H9 (cell line): ENCODE measurements at regions not wholly inside any gene's neighbourhood (a gene's known extent, or its start where the extent isn't known, plus 50 kb on each side); places are given as distances from the start of the nearest gene placed in this dataset.
A peak's percentile ranks its signal among the peaks of the same experiment; 100 is the strongest.

Experiments
- DNase-seq: peaks from one replicate; pipeline ENCODE4 v3.0.0-alpha.2; 2017
- H2AFZ ChIP-seq: one replicate; pipeline ENCODE4 v1.6.1; 2013; ENCODE audit warnings: mild to moderate bottlenecking, low read length, control low read depth, moderate library complexity
- H2AK5ac ChIP-seq: 2 replicates; pipeline ENCODE4 v1.6.1; 2013; ENCODE audit warnings: low read length, control low read depth, mixed read lengths; ENCODE audit not compliant: insufficient read length
- H2BK120ac ChIP-seq: one replicate; pipeline ENCODE4 v1.6.1; 2013; ENCODE audit warnings: low read depth, mild to moderate bottlenecking, low read length, control low read depth, inconsistent platforms; ENCODE audit not compliant: poor library complexity, severe bottlenecking
- H2BK12ac ChIP-seq: 2 replicates; pipeline ENCODE4 v1.6.1; 2013; ENCODE audit warnings: low read length, control low read depth, mixed read lengths, low read depth; ENCODE audit not compliant: insufficient read length
- H2BK15ac ChIP-seq: 2 replicates; pipeline ENCODE4 v1.6.1; 2013; ENCODE audit warnings: low read depth, low read length, control low read depth
- H2BK20ac ChIP-seq: one replicate; pipeline ENCODE4 v1.6.1; 2013; ENCODE audit warnings: low read depth, mild to moderate bottlenecking, low read length, control low read depth, inconsistent platforms; ENCODE audit not compliant: poor library complexity, severe bottlenecking
- H2BK5ac ChIP-seq: 2 replicates; pipeline ENCODE4 v1.6.1; 2013; ENCODE audit warnings: low read length, control low read depth, mixed read lengths; ENCODE audit not compliant: insufficient read length
- H3K14ac ChIP-seq: 2 replicates; pipeline ENCODE4 v1.6.1; 2013; ENCODE audit warnings: low read length, control low read depth; ENCODE audit not compliant: insufficient read depth
- H3K18ac ChIP-seq: 2 replicates; pipeline ENCODE4 v1.6.1; 2013; ENCODE audit warnings: low read depth, mild to moderate bottlenecking, mixed read lengths, low read length, control low read depth; ENCODE audit not compliant: insufficient read length
- H3K23ac ChIP-seq: 2 replicates; pipeline ENCODE4 v1.6.1; 2013; ENCODE audit warnings: low read length, control low read depth, mixed read lengths, low read depth; ENCODE audit not compliant: insufficient read length
- H3K23me2 ChIP-seq: 2 replicates; pipeline ENCODE4 v1.6.1; 2013; ENCODE audit warnings: low read depth, mild to moderate bottlenecking, mixed read lengths, low read length, control low read depth; ENCODE audit not compliant: insufficient read length, poor library complexity, severe bottlenecking
- H3K27ac ChIP-seq: 2 replicates; pipeline ENCODE4 v1.5.1; 2013; ENCODE audit warnings: low read length, control low read depth, mixed read lengths, low read depth; ENCODE audit not compliant: insufficient read length
- H3K27me3 ChIP-seq: 2 replicates; pipeline ENCODE4 v1.6.1; 2013; ENCODE audit warnings: low read length, control low read depth, inconsistent platforms; ENCODE audit not compliant: insufficient read depth
- H3K4ac ChIP-seq: 2 replicates; pipeline ENCODE4 v1.6.1; 2013; ENCODE audit warnings: low read depth, mild to moderate bottlenecking, control low read depth, inconsistent platforms, low read length, moderate library complexity
- H3K4me1 ChIP-seq: 2 replicates; pipeline ENCODE4 v1.6.1; 2013; ENCODE audit warnings: low read length, control low read depth, inconsistent platforms; ENCODE audit not compliant: insufficient read depth
- H3K4me2 ChIP-seq: 2 replicates; pipeline ENCODE4 v1.6.1; 2013; ENCODE audit warnings: low read length, control low read depth, mixed read lengths; ENCODE audit not compliant: insufficient read length, insufficient read depth
- H3K56ac ChIP-seq: 2 replicates; pipeline ENCODE4 v1.6.1; 2013; ENCODE audit warnings: low read depth, mild to moderate bottlenecking, mixed read lengths, low read length, control low read depth; ENCODE audit not compliant: insufficient read length
- H3K79me1 ChIP-seq: 2 replicates; pipeline ENCODE4 v1.6.1; 2013; ENCODE audit warnings: low read depth, mild to moderate bottlenecking, moderate library complexity, low read length, control low read depth, inconsistent platforms; ENCODE audit not compliant: insufficient read depth, poor library complexity, severe bottlenecking
- H3K79me2 ChIP-seq: 2 replicates; pipeline ENCODE4 v1.6.1; 2013; ENCODE audit warnings: low read length, control low read depth, inconsistent platforms; ENCODE audit not compliant: insufficient read depth
- H3K9ac ChIP-seq: 2 replicates; pipeline ENCODE4 v1.6.1; 2013; ENCODE audit warnings: low read length, control low read depth, mixed read lengths; ENCODE audit not compliant: insufficient read length; ENCODE audit errors: extremely low read depth
- H3K9me3 ChIP-seq: one replicate; pipeline ENCODE4 v1.6.1; 2013; ENCODE audit warnings: low read depth, low read length, inconsistent platforms; ENCODE audit not compliant: control insufficient read depth
- H3T11ph ChIP-seq: one replicate; pipeline ENCODE4 v1.6.1; 2013; ENCODE audit warnings: mild to moderate bottlenecking, low read length, control low read depth, inconsistent platforms
- H4K20me1 ChIP-seq: one replicate; pipeline ENCODE4 v1.6.1; 2013; ENCODE audit not compliant: control insufficient read depth, insufficient read length, insufficient read depth
- H4K5ac ChIP-seq: 2 replicates; pipeline ENCODE4 v1.6.1; 2013; ENCODE audit warnings: low read depth, mild to moderate bottlenecking, mixed read lengths, low read length, control low read depth; ENCODE audit not compliant: insufficient read length
- H4K8ac ChIP-seq: replicated peaks from 2 replicates; pipeline ENCODE4 v1.6.1; 2013; ENCODE audit warnings: low read length, control low read depth, mixed read lengths, low read depth; ENCODE audit not compliant: insufficient read length
- H4K91ac ChIP-seq: 2 replicates; pipeline ENCODE4 v1.6.1; 2013; ENCODE audit warnings: low read depth, mild to moderate bottlenecking, moderate library complexity, mixed read lengths, low read length, control low read depth; ENCODE audit not compliant: insufficient read length
- H3K27ac Mint-ChIP-seq, 3 experiments: 2 replicates in 2 of 3; 3 replicates in 1 of 3; pipeline ENCODE4 v1.8.0; 2020 to 2021; ENCODE audit warnings: mixed read lengths in 3 of 3, mild to moderate bottlenecking in 1 of 3, moderate library complexity in 1 of 3
- H3K27me3 Mint-ChIP-seq: 2 replicates; pipeline ENCODE4 v1.8.0; 2021; ENCODE audit warnings: low read depth, mild to moderate bottlenecking, moderate library complexity, mixed read lengths
- H3K36me3 Mint-ChIP-seq, 3 experiments: 2 replicates in 2 of 3; 3 replicates in 1 of 3; pipeline ENCODE4 v1.8.0; 2020 to 2021; ENCODE audit warnings: low read depth in 3 of 3, mixed read lengths in 3 of 3; ENCODE audit not compliant: insufficient read depth in 1 of 3
- H3K4me1 Mint-ChIP-seq, 2 experiments: 2 replicates each; pipeline ENCODE4 v1.8.0; 2020; ENCODE audit warnings: mixed read lengths in 2 of 2
- H3K4me3 Mint-ChIP-seq, 2 experiments: 2 replicates in 1 of 2; 3 replicates in 1 of 2; pipeline ENCODE4 v1.8.0; 2020 to 2021; ENCODE audit warnings: mild to moderate bottlenecking in 2 of 2, mixed read lengths in 2 of 2, moderate library complexity in 1 of 2
- H3K9me3 Mint-ChIP-seq, 2 experiments: 2 replicates in 1 of 2; 3 replicates in 1 of 2; pipeline ENCODE4 v1.8.0; 2020; ENCODE audit warnings: mild to moderate bottlenecking in 2 of 2, mixed read lengths in 2 of 2, moderate library complexity in 1 of 2
- WGBS: extraction: QIAGEN DNeasy Blood & Tissue Kit; methylation state at CpG from one replicate; pipeline ENCODE4 v1.1.7; 2013; ENCODE audit warnings: missing lambda C conversion rate, low lambda C conversion rate, mixed read lengths; ENCODE audit not compliant: insufficient read length; ENCODE audit errors: extremely low coverage; 5-methylcytosine and 5-hydroxymethylcytosine counted together
- TF ChIP-seq, protein P1 (sequence below): fragments of 200-600 bp; sonication (generic); conservative IDR thresholded peaks from 3 replicates; pipeline ENCODE4 v1.8.0; 2021; ENCODE audit warnings: antibody characterized with exemption, mild to moderate bottlenecking

DNA sequence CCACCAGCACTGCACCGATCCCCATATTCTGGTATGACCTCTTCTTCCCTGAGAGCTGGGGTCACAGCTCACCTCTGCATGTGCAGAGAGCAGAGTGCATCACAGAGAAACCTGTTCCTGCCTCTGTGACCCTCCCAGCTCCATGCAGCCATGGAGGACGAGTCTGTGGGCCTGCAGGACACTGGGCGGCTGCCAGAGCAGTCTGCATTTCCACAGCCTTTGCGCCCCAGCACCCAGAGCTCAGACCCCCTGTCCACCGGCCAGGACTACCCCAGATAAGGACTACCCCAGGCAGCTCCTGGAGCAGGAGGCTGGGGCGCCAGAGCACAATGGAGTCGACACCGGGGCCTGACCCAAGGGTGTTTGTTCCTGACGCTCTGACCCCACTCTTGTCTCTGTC, 308.1 kb upstream of the IRX1 start:
- no peak overlapping the region for H2BK20ac ChIP-seq
- no peak overlapping the region for H2BK5ac ChIP-seq
- H4K20me1 ChIP-seq, result no peaks in the 10 kb centered on the region
- no peak overlapping the region for H3K4me3 Mint-ChIP-seq
- no peaks in the 10 kb centered on the region for H3K23me2 ChIP-seq
- no peak overlapping the region for H2BK15ac ChIP-seq
- H3K36me3 Mint-ChIP-seq, result no peaks in the 10 kb centered on the region
- H3K27ac Mint-ChIP-seq, result peak overlapping the region in 1 of 3 experiments; percentile 14; a peak in 1 of 7 replicates
- H3K27me3 ChIP-seq, result no peaks in the 10 kb centered on the region
- H3T11ph ChIP-seq, result no peak overlapping the region
- H3K14ac ChIP-seq, result peak overlapping the region; percentile 72
- no peak overlapping the region for H4K8ac ChIP-seq
- no peak overlapping the region for H2BK120ac ChIP-seq
- H3K9ac ChIP-seq, result no peak overlapping the region
- H2AK5ac ChIP-seq, result no peak overlapping the region
- H3K4ac ChIP-seq, result no peak overlapping the region
- H3K27ac ChIP-seq, result no peak overlapping the region
- H3K56ac ChIP-seq, result no peak overlapping the region
- TF ChIP-seq, protein P1, sequence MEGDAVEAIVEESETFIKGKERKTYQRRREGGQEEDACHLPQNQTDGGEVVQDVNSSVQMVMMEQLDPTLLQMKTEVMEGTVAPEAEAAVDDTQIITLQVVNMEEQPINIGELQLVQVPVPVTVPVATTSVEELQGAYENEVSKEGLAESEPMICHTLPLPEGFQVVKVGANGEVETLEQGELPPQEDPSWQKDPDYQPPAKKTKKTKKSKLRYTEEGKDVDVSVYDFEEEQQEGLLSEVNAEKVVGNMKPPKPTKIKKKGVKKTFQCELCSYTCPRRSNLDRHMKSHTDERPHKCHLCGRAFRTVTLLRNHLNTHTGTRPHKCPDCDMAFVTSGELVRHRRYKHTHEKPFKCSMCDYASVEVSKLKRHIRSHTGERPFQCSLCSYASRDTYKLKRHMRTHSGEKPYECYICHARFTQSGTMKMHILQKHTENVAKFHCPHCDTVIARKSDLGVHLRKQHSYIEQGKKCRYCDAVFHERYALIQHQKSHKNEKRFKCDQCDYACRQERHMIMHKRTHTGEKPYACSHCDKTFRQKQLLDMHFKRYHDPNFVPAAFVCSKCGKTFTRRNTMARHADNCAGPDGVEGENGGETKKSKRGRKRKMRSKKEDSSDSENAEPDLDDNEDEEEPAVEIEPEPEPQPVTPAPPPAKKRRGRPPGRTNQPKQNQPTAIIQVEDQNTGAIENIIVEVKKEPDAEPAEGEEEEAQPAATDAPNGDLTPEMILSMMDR, result no peak
- H3K9me3 ChIP-seq, result no peaks in the 10 kb centered on the region
- H3K18ac ChIP-seq, result no peak overlapping the region
- no peaks in the 10 kb centered on the region for H3K79me2 ChIP-seq
- no peak overlapping the region for H4K91ac ChIP-seq
- no peak overlapping the region for H4K5ac ChIP-seq
- no peak overlapping the region for H2AFZ ChIP-seq
- H3K79me1 ChIP-seq, result no peaks in the 10 kb centered on the region
- H2BK12ac ChIP-seq, result no peak overlapping the region
- H3K23ac ChIP-seq, result no peak overlapping the region
- H3K9me3 Mint-ChIP-seq, result no peaks in the 10 kb centered on the region
- no peaks in the 10 kb centered on the region for H3K4me1 ChIP-seq
- H3K27me3 Mint-ChIP-seq, result no peaks in the 10 kb centered on the region; the same call in 1 of the 2 replicates
- peaks cover 3 to 6% of the 10 kb centered on the region in 2 experiments; a peak in 3 of 4 replicates for H3K4me1 Mint-ChIP-seq
- WGBS, result no CpG with 5 or more reads among the region's 9 CpGs
- H3K4me2 ChIP-seq, result no peak overlapping the region
- DNase-seq, result no peak
